ENCODE measurements at regions not wholly inside any gene's neighbourhood (a gene's known extent, or its start where the extent isn't known, plus 50 kb on each side); places are given as distances from the start of the nearest gene placed in this dataset.

DNA sequence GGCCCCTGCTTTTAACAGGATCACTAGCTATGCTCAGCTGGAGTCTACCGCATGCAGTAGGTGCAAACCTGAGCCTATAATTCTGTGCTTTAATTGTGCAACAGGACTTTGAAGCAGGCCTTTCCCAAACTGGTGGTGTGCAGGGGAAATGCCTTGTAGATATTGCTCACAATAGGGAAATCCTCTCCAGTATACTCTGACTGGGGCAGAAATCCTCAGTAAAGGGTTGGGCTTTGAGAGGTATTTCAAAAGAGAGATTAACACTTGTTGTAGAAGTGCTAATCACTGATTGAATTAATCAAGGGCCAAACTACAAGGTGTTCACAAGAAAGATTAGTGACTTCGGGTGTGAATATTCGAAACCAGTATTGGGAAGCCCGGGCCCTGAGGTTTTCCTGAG lies 58.5 kb upstream of the EXOC6 start:
- Histone ChIP-seq H3K27me3 (ENCODE audit: insufficient read depth, low read length) (no peaks in the 10 kb centered on the region), H3K36me3 (ENCODE audit: insufficient read depth, low read length) (no peaks in the 10 kb centered on the region), H3K4me3 (ENCODE audit: low read depth, low read length) (no peak overlapping the region), H3K27ac (ENCODE audit: low read depth, low read length) (no peak overlapping the region), H2AFZ (ENCODE audit: low read length, unreplicated experiment) (no peak overlapping the region), H3K79me2 (ENCODE audit: control insufficient read depth, insufficient read depth, low read length, unreplicated experiment) (no peaks in the 10 kb centered on the region), H3K4me1 (ENCODE audit: control insufficient read depth, insufficient read depth, low read length, unreplicated experiment) (no peaks in the 10 kb centered on the region)

- Histone ChIP-seq H3K27ac (ENCODE audit: low read depth, low read length) (no peak overlapping the region), H2AFZ (ENCODE audit: low read length, unreplicated experiment) (no peak overlapping the region), H3K79me2 (ENCODE audit: control insufficient read depth, insufficient read depth, low read length, unreplicated experiment) (no peaks in the 10 kb centered on the region), H3K36me3 (ENCODE audit: insufficient read depth, low read length) (no peaks in the 10 kb centered on the region), H3K4me1 (ENCODE audit: control insufficient read depth, insufficient read depth, low read length, unreplicated experiment) (no peaks in the 10 kb centered on the region), H3K27me3 (ENCODE audit: insufficient read depth, low read length) (no peaks in the 10 kb centered on the region), H3K4me3 (ENCODE audit: low read depth, low read length) (no peak overlapping the region)
Observed at GRCh38 chr10:92790440-92790839, 57.9 kb upstream of the EXOC6 start.

GRCh38 chr10:92792661-92793060 lies 55.7 kb upstream of the EXOC6 start:
- H3K36me3 ChIP-seq (ENCODE audit: insufficient read depth, low read length) = no peaks in the 10 kb centered on the region
- H3K79me2 ChIP-seq (ENCODE audit: control insufficient read depth, insufficient read depth, low read length, unreplicated experiment) = no peaks in the 10 kb centered on the region
- no peak overlapping the region for H3K27ac ChIP-seq (ENCODE audit: low read depth, low read length)
- no peaks in the 10 kb centered on the region for H3K4me1 ChIP-seq (ENCODE audit: control insufficient read depth, insufficient read depth, low read length, unreplicated experiment)
- no peak overlapping the region for H2AFZ ChIP-seq (ENCODE audit: low read length, unreplicated experiment)
- H3K27me3 ChIP-seq (ENCODE audit: insufficient read depth, low read length) = no peaks in the 10 kb centered on the region
- no peak overlapping the region for H3K4me3 ChIP-seq (ENCODE audit: low read depth, low read length)
